ENCODE measurements at regions not wholly inside any gene's neighbourhood (a gene's known extent, or its start where the extent isn't known, plus 50 kb on each side); places are given as distances from the start of the nearest gene placed in this dataset.
A peak's percentile ranks its signal among the peaks of the same experiment; 100 is the strongest.

DNA sequence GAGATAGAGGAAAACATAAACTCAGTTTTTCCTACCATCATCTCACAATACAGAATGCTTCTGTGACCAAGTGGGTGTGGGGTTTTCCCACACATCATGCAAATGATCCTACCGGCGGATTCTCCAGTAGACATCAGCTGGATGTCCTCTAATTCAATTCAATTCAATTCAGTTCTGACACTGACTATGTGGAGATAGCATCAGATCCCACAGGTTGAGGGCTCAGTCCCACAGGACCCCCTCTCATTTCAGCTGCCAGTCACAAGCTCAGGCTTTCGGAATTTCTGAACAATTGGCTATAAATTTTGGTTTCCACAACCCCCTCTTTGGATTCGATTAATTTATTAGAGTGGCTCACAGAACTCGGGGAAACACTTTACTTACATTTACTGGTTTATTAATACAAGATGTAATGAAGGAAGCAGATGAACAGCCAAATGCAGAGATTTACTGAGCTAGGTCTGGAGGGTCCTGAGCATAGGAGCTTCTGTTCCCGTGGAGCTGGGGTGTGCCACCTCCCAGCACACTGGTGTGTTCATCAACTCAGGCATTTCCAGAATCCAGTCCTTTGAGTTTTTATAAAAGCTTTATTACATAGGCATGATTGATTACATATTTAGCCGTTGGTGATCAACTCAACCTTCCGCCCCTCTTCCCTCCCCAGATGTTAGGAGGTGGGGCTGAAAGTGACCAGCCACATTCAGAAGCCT is 350.1 kb downstream of the MYCN start:
- DNase-seq: no peak

DNA sequence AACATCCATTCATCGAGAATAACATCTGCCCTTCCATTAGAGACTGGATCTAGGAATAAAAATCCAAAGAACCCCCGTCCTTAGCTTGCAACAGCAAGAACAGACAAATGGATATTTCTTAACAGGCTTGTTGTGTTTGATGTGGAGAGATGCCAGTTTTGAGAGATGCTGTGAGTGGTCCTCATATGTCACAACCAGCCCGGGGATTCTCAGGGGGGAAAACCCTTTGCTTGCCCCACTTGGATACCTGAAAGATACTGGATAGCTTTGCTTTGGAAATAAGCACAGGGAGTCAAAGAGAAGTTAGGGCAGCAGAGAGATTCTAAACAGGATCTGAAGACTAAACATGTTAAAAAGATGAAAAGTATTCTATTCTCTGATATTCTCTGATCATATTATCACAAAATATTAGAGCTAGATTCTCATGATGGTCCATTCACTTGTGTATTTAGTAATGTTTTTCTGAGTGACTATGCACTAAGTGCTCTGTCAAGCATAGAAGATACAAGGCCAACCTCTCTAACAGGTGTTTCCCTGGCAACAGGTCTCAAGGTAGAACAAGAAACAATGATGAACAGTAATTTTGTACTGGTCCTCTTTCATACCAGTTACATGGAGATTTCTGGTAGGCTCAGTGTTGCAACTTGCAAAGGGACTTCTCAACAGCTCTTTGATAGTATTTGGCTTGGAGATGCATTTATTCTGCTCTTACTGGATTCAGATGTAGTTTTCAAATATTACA is 348.2 kb downstream of the MYCN start:
- no peak for DNase-seq

DNA sequence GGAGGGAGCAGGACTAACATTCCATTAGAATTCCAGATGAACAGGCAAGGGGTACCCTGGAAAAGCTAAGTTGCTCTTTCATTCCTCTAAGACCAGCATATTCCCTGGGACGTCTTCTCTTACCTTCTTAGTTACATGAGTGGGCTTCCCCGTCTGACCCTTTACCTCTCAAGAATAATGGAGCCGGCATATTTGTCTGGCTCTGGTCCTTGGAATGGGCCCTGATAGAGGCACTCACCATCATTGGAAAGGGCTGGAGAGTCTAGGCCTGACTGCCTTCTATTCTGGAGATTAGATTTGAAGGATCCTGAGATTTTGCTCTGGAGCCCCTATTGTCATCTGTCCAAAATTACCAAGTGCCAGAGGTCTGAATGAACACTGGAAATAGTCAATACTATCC is 347.5 kb downstream of the MYCN start:
- DNase-seq: no peak

DNA sequence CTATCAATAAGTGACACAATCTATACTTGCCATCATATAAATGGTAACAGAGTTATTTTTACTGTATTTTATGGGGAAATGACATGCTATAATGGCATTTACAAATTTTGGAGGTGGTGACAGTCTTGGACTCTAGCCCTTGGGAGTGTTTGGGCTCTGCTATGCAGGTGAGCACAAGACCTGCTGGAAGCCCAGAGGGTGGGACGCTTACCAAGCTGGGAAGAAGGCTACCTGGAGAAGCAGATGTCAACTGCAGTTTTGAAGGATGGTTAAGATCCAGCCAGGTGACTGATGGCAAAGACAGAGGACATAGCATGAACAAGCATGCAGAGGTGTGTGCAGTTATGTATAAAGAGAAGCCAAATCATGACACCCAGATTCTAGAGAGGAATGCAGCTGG is 346.9 kb downstream of the MYCN start:
- DNase-seq: no peak

DNA sequence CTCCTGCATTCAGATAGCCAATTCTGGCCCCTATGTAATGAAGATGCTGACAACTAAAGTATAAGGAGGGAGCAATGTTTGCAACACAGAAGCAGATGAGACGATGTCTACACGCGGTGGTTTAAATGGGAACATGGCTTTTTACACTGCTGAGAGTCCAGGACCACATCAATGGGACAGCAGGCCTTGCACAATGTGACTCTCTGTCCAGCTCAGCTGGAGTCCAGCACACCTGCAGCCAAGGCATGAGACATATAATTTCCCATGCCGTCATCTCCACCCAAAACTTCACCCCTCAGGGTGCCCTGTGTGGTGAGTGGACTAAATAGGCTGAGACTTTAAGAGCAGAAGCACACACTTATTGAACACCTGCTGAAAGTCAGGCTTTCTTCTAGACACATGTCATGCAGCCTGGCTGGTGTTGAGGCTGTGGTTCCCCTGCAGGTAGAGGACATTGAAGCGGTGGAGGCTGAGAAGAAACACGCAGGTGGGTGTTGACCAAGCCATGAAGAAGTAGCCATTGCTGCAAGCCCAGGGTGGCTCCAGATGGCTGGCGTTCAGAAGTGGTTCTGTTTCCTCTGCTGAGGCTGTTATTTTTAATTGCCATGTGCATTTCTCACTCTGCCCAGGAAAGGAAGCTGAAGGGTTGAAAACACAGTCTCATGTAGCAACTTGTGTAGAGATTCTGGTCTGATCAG is 345.6 kb downstream of the MYCN start:
- DNase-seq: no peak

DNA sequence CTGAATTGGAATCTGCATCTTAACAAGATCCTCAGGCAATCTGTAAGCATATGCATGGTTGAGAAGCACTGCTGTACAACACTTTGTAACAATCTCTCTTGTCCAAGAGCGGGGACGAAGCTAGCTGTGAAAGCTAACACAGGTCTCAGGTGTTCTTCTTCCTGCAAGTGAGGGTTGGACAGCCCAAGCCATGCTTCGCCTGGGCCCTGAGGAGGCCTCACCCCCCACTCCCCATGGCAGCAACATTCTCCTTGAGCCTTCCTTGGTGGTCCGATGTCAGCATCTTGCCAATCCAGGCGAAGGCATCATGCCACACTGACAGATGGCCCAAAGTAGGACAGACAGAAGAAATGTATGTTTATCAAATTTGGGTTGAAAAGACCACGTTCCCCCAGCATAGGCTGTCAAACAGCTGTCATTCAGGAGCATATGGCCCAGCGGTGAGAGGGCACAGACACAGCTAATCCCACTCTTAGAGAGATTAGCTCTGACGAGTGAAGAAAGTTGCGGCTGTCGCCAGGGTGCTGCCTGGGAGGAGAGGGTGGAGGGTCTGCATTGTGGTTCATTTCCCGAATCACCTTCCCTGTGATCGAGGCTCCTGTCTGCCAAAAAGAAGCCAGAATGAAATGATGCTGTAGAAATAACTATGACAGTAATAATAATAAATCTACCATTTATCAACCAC is 344.7 kb downstream of the MYCN start:
- DNase-seq: no peak

DNA sequence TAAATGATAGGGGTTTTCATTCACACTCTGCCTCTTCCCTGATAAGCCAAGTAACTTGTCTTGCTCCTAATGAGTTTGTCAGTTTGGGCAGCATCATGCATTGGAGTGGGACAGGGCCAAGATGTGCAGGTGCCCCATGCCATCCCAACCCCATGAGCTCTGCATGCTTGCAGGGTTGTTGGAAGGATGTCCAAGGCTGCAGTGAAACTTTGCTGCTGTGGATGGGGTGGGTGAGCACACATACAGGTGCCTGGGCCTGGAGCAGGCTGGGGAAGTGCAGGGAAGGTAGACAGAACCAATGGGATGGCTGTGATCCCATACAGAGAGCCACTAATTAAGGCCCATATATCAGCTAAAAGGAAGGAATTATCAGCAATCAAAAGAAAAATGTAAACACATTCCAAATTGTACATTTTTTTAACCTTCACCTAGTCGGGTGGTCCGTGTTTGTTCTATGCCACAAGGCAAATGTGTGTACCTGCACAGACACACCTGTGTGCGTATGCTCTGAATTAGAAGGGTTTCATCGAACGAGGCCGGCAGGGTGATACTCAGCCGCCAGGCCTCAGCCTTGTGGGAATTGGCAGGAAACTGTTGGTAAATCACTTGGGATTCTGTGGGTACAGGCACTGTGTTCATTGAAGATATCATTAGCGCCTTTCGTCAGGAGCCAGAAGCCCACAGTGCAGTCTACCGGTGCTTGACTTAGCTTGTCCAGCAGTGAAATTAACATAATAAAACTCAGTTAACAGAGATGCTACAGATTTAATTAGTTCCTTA is 342.9 kb downstream of the MYCN start:
- DNase-seq: no peak

DNA sequence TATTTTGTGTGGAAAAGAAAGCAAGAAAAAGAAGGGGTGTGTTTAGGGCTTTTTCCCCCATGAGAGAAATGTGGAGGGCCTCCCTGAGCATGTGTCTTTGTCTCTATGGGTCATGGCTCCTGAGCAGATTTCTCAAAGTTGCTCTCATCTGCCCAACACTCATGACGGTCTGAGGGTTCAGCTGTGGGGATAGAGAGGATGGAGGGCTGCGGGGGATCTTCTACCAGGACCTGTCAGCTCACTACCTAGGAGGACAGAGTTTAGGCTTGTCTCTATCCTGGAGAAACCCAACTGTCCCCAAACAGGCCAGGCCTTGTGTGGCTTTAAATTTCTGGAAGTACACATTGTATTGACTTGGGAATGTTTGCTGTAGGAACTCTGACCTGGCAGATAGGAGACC is 342.2 kb downstream of the MYCN start:
- DNase-seq: no peak

DNA sequence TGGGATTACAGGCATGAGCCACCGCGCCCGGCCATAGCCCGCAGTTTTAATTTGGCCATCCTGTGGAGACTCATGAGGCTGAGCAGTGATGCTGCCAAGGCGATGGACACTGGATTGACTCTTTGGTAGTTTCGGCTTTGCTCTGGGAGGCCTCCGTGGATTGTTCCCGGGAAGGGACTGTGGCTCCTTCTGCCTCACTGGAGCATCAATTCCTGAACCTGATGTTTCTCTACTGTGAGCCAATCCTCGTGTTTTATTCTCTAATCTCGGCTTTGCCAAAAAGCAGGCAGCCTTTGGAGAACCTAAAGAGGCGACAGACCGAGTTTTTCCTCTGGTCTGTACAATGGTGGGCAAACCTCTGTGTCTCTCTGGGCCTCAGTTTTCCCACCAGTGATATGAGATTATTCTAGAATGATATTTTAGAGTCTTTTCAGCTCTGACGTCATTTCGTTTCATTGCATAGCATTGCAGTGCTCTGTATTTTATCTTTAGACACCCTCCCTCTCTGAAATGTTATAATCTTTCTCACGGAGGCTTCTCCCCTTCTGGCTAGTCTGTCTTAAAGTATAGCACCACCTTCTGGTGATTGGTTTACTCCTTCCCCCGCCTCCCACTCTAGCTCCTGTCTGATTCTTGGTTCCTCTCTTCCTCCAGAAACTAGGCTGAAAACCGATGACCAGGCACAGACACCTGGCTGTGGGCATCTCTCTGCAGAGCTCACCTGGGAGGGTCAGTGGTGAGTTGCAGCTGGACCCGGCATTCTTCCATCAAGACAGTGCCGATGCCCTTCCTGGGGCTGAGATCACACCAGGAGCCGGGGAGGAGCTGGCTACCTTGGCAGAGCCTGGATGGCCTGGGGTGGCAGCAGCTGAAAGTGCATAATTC is 341.3 kb downstream of the MYCN start:
- peak; percentile 29 for DNase-seq

DNA sequence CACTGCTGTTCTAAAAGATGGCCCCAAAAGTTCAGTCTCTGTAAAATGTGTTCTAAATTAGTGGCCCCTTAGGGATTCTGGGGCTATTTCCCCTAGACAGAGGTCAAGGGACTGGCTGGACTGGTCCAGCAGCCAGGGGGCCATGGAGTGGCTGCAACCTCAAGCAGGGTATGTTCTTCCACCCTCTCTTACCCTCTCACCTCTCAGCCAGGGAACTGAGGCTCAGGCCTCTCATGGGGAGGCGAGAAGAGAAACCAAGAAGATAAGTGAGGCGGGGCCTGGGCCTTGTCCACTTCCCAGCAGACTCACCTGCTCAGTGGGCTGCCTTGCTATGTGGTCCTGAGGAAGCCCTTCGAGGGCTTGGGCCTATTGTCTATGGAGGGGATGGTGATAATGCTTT is 339.7 kb downstream of the MYCN start:
- no peak for DNase-seq

DNA sequence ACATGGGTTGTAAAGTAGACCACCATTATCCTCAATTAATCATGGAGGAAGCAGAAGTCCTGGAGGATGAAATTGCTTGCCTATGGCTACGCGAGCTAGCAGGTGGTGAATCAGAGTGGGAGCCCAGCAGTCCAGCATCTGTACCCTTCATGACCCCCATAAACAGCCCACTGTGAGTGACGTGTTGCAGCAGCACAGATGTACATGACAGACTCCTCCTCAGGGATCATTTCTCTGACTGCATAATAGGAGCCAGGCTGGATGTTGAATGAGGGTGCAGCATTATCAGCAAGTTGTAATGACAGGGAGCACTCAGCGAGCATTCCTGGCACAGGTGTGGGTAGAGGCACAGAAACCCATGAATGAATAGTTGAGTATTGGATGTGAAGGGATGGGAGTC is 339.3 kb downstream of the MYCN start:
- no peak for DNase-seq

DNA sequence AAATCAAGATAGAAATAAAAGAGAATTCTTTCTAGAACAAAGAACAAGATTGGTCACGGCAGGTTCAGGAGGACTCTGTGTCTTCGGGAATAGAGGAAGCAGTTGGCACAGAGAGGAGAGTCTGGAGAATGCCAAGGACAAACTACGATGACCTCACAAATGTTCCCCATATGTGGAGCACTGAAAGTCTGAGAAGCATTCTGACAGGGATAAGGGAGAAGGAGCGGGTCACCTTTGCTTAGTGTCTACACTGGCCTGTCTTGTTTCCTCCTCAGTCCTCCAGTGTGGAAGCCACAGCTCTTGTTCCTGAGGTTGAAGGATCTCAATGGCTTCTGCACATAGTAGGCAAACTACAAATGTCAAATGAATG is 338.8 kb downstream of the MYCN start:
- no peak for DNase-seq

DNA sequence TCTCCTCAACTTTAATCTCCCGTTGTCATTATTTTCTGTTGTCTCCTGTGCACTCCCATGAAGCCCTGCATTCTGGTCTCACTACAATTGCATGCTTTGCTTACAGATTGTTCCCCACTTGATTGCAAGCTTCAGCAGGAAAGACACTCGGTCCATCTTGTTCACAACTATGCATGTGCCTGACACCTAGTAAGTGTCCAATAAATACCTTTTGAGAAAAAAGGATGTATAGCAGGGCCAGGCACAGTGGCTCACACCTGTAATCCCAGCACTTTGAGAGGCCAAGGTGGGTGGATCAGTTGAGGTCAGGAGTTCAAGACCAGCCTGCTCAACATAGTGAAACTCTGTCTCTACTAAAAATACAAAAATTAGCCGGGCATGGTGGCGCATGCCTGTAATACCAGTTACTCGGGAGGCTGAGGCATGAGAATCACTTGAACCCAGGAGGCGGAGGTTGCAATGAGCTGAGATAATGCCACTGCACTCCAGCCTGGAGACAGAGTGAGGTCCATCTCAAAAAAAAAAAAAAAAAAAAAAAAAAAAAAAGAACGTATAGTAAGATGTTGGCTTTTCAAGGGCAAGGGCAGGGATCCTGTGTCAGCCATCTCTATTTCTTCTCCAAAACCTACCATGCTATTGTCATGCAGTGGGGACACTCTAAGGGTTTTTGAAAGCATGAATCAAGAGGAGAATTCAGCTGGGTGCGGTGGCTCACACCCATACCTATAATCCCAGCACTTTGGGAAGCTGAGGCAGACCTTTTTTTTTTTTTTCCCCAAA is 338.3 kb downstream of the MYCN start:
- DNase-seq: no peak

DNA sequence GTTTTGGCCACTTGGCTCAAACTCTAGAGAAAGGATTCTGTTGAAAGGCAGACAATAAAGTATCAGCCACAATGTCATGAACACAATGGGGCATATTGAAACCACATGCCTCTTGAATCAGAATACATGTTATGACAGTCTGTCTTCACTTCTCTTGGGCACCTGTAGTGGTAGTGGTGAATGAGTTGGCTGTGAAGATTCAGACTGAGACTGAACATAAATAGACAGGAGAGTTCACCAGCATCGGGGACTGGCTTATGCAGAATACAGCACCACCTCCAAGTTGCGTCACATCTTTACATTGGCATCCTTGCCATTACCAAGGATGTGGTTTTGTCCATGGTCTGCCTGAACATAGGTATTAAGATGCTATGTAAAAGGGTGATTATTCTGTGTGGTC is 336.8 kb downstream of the MYCN start:
- DNase-seq: no peak

DNA sequence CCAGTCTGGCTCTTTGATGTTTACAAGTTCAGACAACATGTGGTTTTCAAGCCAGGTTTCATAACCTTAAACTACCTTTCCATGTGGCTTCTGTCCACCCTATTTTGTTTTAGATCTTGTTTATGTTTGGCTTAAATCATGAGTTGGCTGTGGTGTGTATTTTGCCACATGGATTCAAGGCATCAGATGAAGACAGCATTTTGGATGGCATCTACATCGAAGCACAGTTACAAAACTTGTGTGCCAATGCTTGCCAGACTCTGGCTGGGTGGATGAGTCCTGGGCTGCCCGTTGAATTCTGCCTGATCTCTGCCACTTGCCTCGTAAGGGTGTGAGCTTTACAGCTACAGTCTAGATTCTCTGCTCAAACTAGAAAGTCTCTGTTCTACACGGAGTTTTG is 335.3 kb downstream of the MYCN start:
- no peak for DNase-seq

DNA sequence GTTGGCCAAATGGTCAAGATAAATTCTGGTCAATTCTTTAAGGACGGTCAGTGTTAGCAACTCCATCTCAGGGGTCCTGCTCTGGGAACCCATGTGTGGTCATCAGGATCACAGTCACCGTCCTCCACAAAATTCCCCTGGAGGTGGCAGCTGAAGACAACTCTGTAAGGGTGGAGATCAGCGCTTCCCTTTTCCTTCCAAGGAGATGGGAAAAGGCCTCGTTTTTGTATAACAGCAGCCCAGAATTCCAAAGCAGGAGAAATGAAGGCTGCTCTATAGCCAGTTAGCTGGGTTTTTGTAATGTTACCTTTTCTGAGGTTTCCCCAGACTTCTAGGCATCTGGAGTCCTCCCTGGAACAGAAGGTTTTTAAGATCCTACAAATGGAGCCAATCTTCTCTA is 334.8 kb downstream of the MYCN start:
- DNase-seq: no peak

DNA sequence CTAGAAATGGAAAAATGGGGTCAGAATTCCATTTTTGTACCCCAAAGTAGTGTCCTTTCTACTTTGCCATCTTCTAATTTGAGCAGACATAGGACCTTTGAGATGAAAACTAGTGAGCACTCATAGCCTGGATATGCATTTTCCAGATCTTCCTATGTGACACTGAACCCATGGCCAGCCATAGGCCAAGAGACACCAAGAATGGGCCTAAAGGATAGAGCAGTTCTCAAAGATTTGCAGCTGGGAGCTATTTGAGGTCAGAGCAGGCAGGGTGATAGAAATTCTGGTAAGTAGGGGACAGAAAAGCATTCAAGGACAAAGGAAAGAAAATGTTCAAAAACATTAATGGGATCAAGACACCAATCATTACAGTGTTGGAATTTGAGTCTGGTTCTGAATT is 332.8 kb downstream of the MYCN start:
- no peak for DNase-seq

DNA sequence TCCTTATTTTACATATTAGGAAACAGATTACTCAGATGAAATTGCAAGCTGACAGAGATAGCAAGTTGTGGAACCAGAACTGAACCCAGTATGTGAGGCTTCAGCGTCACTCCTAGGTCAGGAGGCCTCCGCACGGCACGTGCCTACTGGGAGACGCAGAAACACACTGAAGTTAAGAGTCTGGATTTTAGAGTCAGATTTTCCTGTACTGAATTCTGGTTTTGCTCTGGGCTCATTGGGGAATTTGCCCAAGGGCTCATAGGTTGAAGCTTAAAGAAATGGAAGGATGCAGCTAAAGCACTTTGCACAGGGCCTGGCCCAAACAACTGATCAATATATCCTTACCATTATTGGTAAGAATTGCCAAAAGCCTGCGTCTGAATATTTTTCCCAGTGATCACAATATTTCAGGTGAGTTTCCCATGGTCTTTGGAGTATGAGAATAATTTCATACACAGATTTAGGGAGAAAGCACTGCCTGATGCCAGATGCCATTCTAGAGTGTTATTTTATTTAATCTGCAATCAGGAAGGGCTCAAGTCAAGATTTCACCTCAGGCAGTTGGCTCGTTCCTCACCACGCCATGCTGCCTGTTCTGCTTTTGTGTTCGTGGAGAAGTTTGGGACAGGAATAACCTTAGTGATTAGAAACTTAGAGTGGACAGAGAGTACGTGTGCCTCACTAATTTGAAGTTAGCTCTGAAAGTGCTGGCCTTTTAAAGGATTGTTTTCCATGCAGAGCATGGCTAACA is 331.9 kb downstream of the MYCN start:
- no peak for DNase-seq

DNA sequence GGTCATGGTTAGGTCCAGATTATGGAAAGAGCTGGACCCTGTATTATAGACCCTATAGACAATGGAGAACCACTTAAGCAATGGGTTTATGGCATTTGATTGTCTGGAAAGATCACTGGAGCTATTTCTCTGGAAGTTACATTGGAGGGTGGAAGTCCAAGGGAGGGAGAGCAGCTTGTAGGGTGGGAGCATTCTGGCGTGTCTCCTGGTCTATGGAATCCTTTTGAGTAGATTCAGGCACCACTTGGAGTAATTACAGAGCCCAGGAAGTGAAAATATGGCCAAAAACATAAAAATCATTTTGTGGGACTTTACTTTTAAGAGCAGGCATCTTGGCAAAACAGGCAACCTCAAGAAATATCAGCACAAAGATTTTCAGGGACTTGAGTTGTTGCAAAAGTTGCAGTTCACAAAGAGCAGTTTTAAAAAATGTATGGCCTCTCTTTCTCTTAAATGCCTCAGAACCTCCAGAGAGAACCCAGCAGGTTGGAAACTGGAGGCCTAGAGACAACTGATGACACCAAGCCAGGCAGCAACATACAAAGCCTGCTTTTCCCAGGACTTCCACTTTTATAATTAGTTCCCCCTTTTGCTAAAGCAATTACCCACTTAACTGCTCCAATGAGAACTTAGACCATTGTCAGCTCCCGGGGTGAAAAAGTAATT is 331.0 kb downstream of the MYCN start:
- DNase-seq: no peak

DNA sequence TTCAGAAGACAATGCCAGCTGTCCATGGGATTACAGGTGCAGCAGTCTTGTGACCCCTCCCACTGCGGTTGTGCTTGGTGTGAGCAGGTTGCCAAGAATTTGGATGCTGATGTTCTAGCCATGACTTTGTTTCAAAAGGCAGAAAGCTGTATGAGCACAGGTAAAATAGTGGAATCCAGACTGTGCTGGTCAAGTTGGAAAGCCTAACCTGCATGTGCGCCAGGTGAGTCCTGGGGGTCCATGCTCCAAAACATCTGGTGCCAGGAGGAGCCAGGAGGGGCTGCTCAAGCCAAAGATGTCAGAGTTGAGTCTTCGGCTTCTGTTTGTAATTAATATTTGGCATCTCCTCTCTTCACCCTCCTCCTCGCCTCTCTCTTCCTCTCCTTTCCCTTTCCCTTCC is 330.1 kb downstream of the MYCN start:
- no peak for DNase-seq
